SJCRH30 (cell line): ENCODE measurements at regions not wholly inside any gene's neighbourhood (a gene's known extent, or its start where the extent isn't known, plus 50 kb on each side); places are given as distances from the start of the nearest gene placed in this dataset.

ENCODE experiments used
- DNase-seq, 2 experiments: peaks; one replicate each; pipeline ENCODE4 v3.0.0-alpha.2; 2015 to 2020
- H3K27ac ChIP-seq: fragments of 250-450 bp; sonication (Bioruptor Pico); 2 replicates; pipeline ENCODE4 v1.5.1; 2020; ENCODE audit warnings: mild to moderate bottlenecking, moderate library complexity
- H3K27me3 ChIP-seq: fragments of 250-450 bp; sonication (Bioruptor Pico); 2 replicates; pipeline ENCODE4 v1.5.1; 2020; ENCODE audit warnings: mild to moderate bottlenecking, moderate library complexity
- H3K36me3 ChIP-seq: fragments of 250-450 bp; sonication (Bioruptor Pico); 2 replicates; pipeline ENCODE4 v1.5.1; 2020; ENCODE audit warnings: mild to moderate bottlenecking, moderate library complexity
- H3K4me1 ChIP-seq: fragments of 250-450 bp; sonication (Bioruptor Pico); 2 replicates; pipeline ENCODE4 v1.5.1; 2020; ENCODE audit warnings: mild to moderate bottlenecking, moderate library complexity
- H3K4me3 ChIP-seq: fragments of 250-450 bp; sonication (Bioruptor Pico); 2 replicates; pipeline ENCODE4 v1.5.1; 2020; ENCODE audit warnings: mild to moderate bottlenecking, moderate library complexity
- H3K9me3 ChIP-seq: fragments of 250-450 bp; sonication (Bioruptor Pico); replicated peaks from 2 replicates; pipeline ENCODE4 v1.5.1; 2020; ENCODE audit warnings: mild to moderate bottlenecking, moderate library complexity

- Histone ChIP-seq H3K4me1 (no peaks in the 10 kb centered on the region), H3K36me3 (no peaks in the 10 kb centered on the region), H3K27me3 (no peaks in the 10 kb centered on the region), H3K4me3 (no peak overlapping the region), H3K9me3 (no peaks in the 10 kb centered on the region), H3K27ac (no peak overlapping the region)
- no peak for DNase-seq
These were observed 119.6 kb upstream of the TAF11L2 start for GRCh38 chr5:17378346-17378997.

DNA sequence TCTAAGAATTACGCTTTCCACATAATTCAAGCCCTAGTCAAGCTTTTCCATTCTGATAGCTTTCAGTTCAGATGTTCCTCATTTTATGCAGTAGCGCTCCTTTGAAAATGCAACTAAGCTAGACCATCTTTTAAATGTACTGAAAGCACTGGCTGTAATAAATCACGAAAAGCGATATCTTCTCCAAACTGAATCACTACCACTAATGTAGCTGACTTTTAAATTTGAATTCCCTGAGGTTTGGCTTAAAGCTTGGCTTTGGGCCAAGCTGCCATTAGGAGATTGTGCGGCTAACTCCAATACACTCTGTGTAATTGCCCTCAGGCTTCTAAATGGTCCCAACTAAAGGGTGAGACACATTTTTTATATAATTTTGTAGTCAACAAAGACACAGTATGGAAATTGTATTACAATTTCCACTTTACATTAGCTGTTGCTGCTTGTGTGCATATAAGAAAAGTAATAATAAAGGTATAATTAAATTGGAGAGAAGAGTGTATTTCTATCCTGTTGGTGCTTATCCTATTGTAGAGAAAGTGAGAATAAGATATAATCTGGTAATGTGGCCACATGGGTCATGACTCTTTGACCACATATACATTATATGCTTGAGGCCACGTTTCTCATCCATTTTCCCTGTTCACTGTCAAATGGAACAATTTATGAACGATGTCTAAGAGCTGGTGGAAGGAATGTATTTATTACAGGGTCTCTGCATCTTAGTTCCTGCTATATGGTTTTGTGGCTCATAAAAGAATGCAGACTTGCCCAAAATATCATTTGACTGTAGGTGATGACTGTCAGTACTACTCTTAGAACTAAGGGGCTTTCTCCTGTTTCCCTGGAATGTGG lies 118.7 kb upstream of the TAF11L2 start:
- no peaks in the 10 kb centered on the region for H3K4me1 ChIP-seq
- no peak overlapping the region for H3K4me3 ChIP-seq
- no peak overlapping the region for H3K27ac ChIP-seq
- no peaks in the 10 kb centered on the region for H3K9me3 ChIP-seq
- no peaks in the 10 kb centered on the region for H3K36me3 ChIP-seq
- no peaks in the 10 kb centered on the region for H3K27me3 ChIP-seq
- peak in 1 of 2 experiments; percentile 9 for DNase-seq

DNA sequence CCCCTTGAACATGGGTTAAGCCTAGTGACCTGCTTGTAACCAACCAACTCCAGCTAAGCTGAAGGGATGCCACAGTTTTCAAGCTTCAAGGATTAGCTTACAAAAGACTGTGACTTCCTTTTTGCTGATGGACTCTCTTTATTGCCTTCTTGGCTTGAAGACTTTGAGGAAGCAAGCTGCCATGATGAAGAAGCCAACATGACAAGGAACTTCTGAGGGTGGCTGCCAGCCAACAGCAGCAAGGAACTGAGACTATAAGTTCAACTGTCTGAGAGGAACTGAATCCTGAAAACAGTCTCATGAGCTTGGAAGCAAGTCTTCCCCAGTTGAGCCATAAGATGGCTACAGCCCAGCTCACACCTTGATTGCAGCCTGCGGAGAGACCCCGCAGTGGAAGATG lies 116.1 kb upstream of the TAF11L2 start:
- no peaks in the 10 kb centered on the region for H3K4me1 ChIP-seq
- H3K4me3 ChIP-seq, result no peak overlapping the region
- no peak overlapping the region for H3K27ac ChIP-seq
- no peaks in the 10 kb centered on the region for H3K36me3 ChIP-seq
- DNase-seq, result no peak
- H3K9me3 ChIP-seq, result no peaks in the 10 kb centered on the region
- no peaks in the 10 kb centered on the region for H3K27me3 ChIP-seq

- Histone ChIP-seq H3K9me3 (no peaks in the 10 kb centered on the region), H3K36me3 (no peaks in the 10 kb centered on the region), H3K4me3 (no peak overlapping the region), H3K4me1 (no peaks in the 10 kb centered on the region), H3K27ac (no peak overlapping the region), H3K27me3 (no peaks in the 10 kb centered on the region)
- no peak for DNase-seq
These were observed 114.5 kb upstream of the TAF11L2 start for GRCh38 chr5:17383526-17383925.

DNA sequence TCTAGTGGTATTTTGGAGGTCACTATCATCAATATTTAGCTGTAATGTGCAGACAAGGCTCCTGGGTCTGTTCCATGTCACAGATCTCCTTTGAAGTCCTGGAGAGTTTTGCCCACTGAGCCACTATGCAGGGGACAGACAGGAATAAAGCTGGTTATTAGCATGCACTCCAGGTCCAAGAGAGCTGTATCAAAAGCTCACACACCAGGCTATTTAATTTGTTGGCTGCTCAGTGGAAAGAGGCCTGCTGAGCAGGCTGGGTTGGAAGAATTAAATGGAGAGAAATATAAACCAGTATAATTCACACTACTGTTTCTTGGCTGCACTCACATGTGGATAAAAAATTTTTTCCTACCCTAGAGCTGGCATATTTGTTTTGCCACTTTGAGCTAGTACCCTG lies 113.8 kb upstream of the TAF11L2 start:
- no peaks in the 10 kb centered on the region for H3K4me1 ChIP-seq
- DNase-seq, result no peak

GRCh38 chr5:17388717-17389116 lies 109.3 kb upstream of the TAF11L2 start:
- no peak for DNase-seq
- Histone ChIP-seq H3K36me3 (no peaks in the 10 kb centered on the region), H3K9me3 (no peaks in the 10 kb centered on the region), H3K4me3 (no peak overlapping the region), H3K4me1 (no peaks in the 10 kb centered on the region), H3K27me3 (no peaks in the 10 kb centered on the region), H3K27ac (no peak overlapping the region)

More for the DNA sequence above, 113.8 kb upstream of the TAF11L2 start:
- Histone ChIP-seq H3K27ac (no peak overlapping the region), H3K27me3 (no peaks in the 10 kb centered on the region), H3K9me3 (no peaks in the 10 kb centered on the region), H3K4me3 (no peak overlapping the region), H3K36me3 (no peaks in the 10 kb centered on the region)

- H3K4me1 ChIP-seq, result no peaks in the 10 kb centered on the region
- no peak for DNase-seq
- H3K27me3 ChIP-seq, result no peaks in the 10 kb centered on the region
- H3K27ac ChIP-seq, result no peak overlapping the region
- no peak overlapping the region for H3K4me3 ChIP-seq
- H3K9me3 ChIP-seq, result no peaks in the 10 kb centered on the region
- no peaks in the 10 kb centered on the region for H3K36me3 ChIP-seq
These were observed 103.9 kb upstream of the TAF11L2 start for GRCh38 chr5:17394086-17394485.

DNA sequence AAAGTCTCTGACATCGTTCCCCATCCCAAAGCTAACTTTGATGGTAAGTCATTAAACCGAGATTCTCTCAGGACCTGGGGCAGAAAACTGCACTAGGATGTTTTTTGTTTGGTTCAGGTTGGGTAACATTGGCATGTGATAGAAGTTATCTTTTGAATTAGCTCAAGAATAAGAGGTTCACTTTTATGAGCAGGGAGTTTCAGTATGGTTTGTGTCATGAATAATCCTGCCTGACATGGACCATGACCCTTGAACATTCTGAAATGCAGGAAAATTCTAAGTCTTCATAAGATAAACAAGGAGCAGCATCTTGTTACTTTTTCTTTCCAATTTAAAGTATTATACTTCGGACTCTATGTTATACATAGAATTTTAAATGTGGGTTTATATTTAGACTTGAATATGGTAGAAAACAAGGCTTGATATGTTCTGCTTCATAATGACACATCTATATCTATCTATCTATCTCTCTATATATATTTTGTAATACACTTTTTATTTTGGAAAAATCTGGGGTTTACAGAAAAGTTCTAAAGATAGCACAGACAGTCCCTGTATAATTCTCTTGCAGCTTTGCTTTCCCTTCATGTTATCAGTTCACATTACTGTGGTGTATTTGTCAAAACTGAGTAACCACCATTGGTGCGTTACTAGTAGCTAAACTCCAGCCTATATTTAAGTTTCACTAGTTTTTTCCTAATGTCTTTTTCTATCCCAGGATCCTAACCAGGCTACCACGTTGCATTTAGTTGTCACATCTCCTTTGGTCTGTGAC lies 102.7 kb upstream of the TAF11L2 start:
- Histone ChIP-seq H3K27ac (no peak overlapping the region), H3K4me3 (no peak overlapping the region), H3K27me3 (no peaks in the 10 kb centered on the region), H3K4me1 (no peaks in the 10 kb centered on the region), H3K36me3 (no peaks in the 10 kb centered on the region), H3K9me3 (no peaks in the 10 kb centered on the region)
- DNase-seq, result no peak

- no peak overlapping the region for H3K27ac ChIP-seq
- no peaks in the 10 kb centered on the region for H3K9me3 ChIP-seq
- no peaks in the 10 kb centered on the region for H3K4me1 ChIP-seq
- no peaks in the 10 kb centered on the region for H3K27me3 ChIP-seq
- H3K36me3 ChIP-seq, result no peaks in the 10 kb centered on the region
- no peak for DNase-seq
- no peak overlapping the region for H3K4me3 ChIP-seq
These were observed 101.8 kb upstream of the TAF11L2 start for GRCh38 chr5:17396247-17396646.

DNA sequence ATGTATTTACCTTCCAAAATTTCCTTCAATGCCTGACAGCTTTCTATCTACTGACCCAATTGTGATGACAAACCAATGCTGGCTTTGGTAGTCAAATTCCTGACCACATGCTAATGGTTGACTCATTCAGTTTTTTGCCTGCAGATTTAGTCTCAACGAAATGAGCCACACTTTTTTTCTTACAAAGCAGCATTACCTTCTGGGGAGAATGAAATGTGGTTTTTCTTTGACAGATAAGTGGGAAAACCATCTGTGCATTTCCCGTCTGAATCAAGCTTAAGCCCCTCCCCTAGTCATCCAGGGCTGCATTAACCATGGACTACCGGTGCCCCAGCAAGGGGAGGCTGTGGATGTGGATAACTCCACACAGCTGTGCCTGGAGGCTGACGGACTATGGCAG lies 99.6 kb upstream of the TAF11L2 start:
- Histone ChIP-seq H3K9me3 (no peaks in the 10 kb centered on the region), H3K4me3 (no peak overlapping the region), H3K4me1 (no peaks in the 10 kb centered on the region), H3K27ac (no peak overlapping the region), H3K27me3 (no peaks in the 10 kb centered on the region), H3K36me3 (no peaks in the 10 kb centered on the region)
- DNase-seq, result peak; percentile 14 to 35

DNA sequence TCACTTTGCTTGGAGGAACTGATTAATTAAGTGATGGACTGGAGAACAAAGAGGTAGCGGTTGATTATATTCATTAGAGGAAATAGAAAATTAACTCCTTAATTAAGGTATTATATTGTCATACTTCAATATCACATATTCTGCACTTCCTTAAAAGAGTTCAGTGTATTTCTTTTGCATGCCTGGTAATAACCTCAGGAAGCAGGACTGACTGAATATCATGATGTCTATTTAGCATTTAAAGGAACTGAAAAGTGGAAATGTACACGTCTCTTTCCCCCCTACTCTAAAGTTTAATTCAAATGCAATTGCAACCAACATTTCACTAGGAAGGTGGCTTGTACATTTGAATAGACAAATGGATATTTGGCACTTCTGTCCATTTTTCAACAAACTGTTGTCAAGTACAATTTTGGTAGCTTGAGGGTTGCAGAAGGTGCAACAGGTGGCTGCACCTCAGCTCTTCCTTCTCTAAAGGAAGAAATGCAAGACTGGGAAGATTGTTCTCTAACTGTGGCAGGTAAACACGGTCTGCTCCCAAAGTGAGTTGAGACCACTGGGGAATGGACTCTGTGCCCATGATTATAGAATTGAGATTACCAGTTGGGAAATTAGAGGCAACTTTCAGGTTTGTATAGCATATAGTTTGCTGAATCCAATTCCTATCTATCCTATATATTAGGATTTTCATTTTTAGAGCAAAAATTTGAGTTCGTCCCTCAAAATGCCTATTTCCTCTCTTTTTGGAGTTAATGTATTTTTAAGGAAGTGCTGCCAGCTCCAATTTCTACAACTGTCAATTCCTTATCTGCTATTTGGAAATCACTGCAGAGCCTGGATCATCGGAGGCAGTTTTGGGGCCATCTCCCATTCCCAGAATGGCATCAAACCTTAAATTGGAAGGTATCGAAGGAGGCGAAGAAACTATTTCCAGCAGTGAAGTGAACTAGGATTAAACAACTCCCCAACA lies 98.9 kb upstream of the TAF11L2 start:
- no peak overlapping the region for H3K4me3 ChIP-seq
- no peak overlapping the region for H3K27ac ChIP-seq
- no peaks in the 10 kb centered on the region for H3K27me3 ChIP-seq
- no peaks in the 10 kb centered on the region for H3K36me3 ChIP-seq
- H3K4me1 ChIP-seq, result no peaks in the 10 kb centered on the region
- no peaks in the 10 kb centered on the region for H3K9me3 ChIP-seq
- no peak for DNase-seq

DNA sequence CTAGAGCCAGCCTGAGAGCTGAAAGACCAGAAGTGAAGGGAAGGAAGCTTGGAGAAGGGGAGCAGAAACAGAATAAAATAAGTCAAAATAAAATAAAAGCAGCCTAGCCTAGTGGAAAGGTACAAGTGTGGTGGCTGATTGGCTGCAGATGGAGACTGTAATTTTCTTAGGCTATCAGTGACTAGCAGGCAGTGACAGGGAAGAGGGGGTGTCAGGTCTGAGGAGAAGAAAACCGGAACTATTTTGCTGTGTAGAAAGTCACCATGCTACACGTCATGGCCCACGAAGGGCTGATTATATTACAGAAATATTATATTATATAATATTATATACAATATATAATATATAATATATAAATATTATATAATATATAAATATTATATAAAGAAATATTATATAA lies 98.1 kb upstream of the TAF11L2 start:
- Histone ChIP-seq H3K4me3 (no peak overlapping the region), H3K27ac (no peak overlapping the region), H3K4me1 (no peaks in the 10 kb centered on the region), H3K27me3 (no peaks in the 10 kb centered on the region), H3K9me3 (no peaks in the 10 kb centered on the region), H3K36me3 (no peaks in the 10 kb centered on the region)
- DNase-seq, result no peak

GRCh38 chr5:17400724-17401469 lies 97.1 kb upstream of the TAF11L2 start:
- H3K4me1 ChIP-seq, result no peaks in the 10 kb centered on the region
- no peak for DNase-seq
- H3K9me3 ChIP-seq, result no peaks in the 10 kb centered on the region
- no peak overlapping the region for H3K4me3 ChIP-seq
- no peak overlapping the region for H3K27ac ChIP-seq
- H3K27me3 ChIP-seq, result no peaks in the 10 kb centered on the region
- H3K36me3 ChIP-seq, result no peaks in the 10 kb centered on the region
